Endodermal cell (in vitro differentiated cells): ENCODE measurements at regions not wholly inside any gene's neighbourhood (a gene's known extent, or its start where the extent isn't known, plus 50 kb on each side); places are given as distances from the start of the nearest gene placed in this dataset.

ENCODE experiments used
- DNase-seq: peaks from one replicate; pipeline ENCODE4 v3.0.0-alpha.2; 2017
- H3K27ac ChIP-seq: 2 replicates; pipeline ENCODE4 v1.5.1; 2013; ENCODE audit warnings: mild to moderate bottlenecking, low read depth, low read length, moderate library complexity
- H3K27me3 ChIP-seq: 2 replicates; pipeline ENCODE4 v1.6.1; 2013; ENCODE audit warnings: mild to moderate bottlenecking, low read length, moderate library complexity; ENCODE audit not compliant: insufficient read depth, control insufficient read depth, poor library complexity, severe bottlenecking
- H3K36me3 ChIP-seq: 2 replicates; pipeline ENCODE4 v1.7.0; 2013; ENCODE audit warnings: mild to moderate bottlenecking, low read length, moderate library complexity; ENCODE audit not compliant: control insufficient read depth, insufficient read depth
- H3K4me1 ChIP-seq: one replicate; pipeline ENCODE4 v1.7.0; 2013; ENCODE audit warnings: low read length; ENCODE audit not compliant: control insufficient read depth, insufficient read depth
- H3K4me3 ChIP-seq: 2 replicates; pipeline ENCODE4 v1.5.1; 2013; ENCODE audit warnings: mild to moderate bottlenecking, low read length, moderate library complexity
- H3K9ac ChIP-seq: 2 replicates; pipeline ENCODE4 v1.6.1; 2013; ENCODE audit warnings: mild to moderate bottlenecking, low read length, moderate library complexity; ENCODE audit not compliant: poor library complexity, severe bottlenecking; ENCODE audit errors: extremely low read depth
- H3K9me3 ChIP-seq: 2 replicates; pipeline ENCODE4 v1.6.1; 2013; ENCODE audit warnings: mild to moderate bottlenecking, low read length, moderate library complexity; ENCODE audit not compliant: control insufficient read depth
- H3K27ac Mint-ChIP-seq: 2 replicates; pipeline ENCODE4 v1.8.0; 2020; ENCODE audit warnings: mixed read lengths
- H3K27me3 Mint-ChIP-seq: 2 replicates; pipeline ENCODE4 v1.8.0; 2021; ENCODE audit warnings: mild to moderate bottlenecking, mixed read lengths; ENCODE audit not compliant: insufficient read depth
- H3K36me3 Mint-ChIP-seq: 2 replicates; pipeline ENCODE4 v1.8.0; 2020; ENCODE audit warnings: low read depth, mixed read lengths
- H3K4me1 Mint-ChIP-seq: 2 replicates; pipeline ENCODE4 v1.8.0; 2020; ENCODE audit warnings: mixed read lengths
- H3K4me3 Mint-ChIP-seq: 2 replicates; pipeline ENCODE4 v1.8.0; 2020; ENCODE audit warnings: mild to moderate bottlenecking, moderate library complexity, mixed read lengths
- H3K9me3 Mint-ChIP-seq: 2 replicates; pipeline ENCODE4 v1.8.0; 2020; ENCODE audit warnings: mild to moderate bottlenecking, mixed read lengths
- CTCF ChIP-seq: fragments of 200-600 bp; sonication (generic); conservative IDR thresholded peaks from 2 replicates; pipeline ENCODE4 v1.5.0; 2021; ENCODE audit warnings: antibody characterized with exemption, mild to moderate bottlenecking
- WGBS, 2 experiments: methylation state at CpG; one replicate each; pipeline versions ENCODE4 v1.1.5 to v1.1.7; 2013; ENCODE audit warnings: missing lambda C conversion rate in 2 of 2, mixed read lengths in 1 of 2; ENCODE audit not compliant: insufficient coverage in 1 of 2, insufficient read length in 1 of 2; 5-methylcytosine and 5-hydroxymethylcytosine counted together

- Histone ChIP-seq H3K27ac (no peak overlapping the region), H3K27me3 (peaks cover 86% of the 10 kb centered on the region), H3K36me3 (no peaks in the 10 kb centered on the region), H3K4me1 (no peaks in the 10 kb centered on the region), H3K9ac (no peak overlapping the region), H3K4me3 (no peak overlapping the region), H3K9me3 (no peaks in the 10 kb centered on the region)
- H3K4me1 Mint-ChIP-seq = no peaks in the 10 kb centered on the region
- H3K27me3 Mint-ChIP-seq = peaks cover 64% of the 10 kb centered on the region
- no peak for TF ChIP-seq CTCF
- no peak overlapping the region for H3K27ac Mint-ChIP-seq
- H3K36me3 Mint-ChIP-seq = no peaks in the 10 kb centered on the region
- H3K4me3 Mint-ChIP-seq = no peak overlapping the region
- no peaks in the 10 kb centered on the region for H3K9me3 Mint-ChIP-seq
- no peak for DNase-seq
- 87 to 92% methylated on average over 4 of the region's 4 CpGs for WGBS, 2 experiments
Measured at GRCh38 chr12:114163771-114164170, 197.6 kb upstream of the RBM19 start.

- Histone ChIP-seq H3K4me1 (no peaks in the 10 kb centered on the region), H3K4me3 (no peak overlapping the region), H3K27me3 (peaks cover 85% of the 10 kb centered on the region), H3K9ac (no peak overlapping the region), H3K9me3 (no peaks in the 10 kb centered on the region), H3K36me3 (no peaks in the 10 kb centered on the region), H3K27ac (no peak overlapping the region)
- Mint-ChIP-seq H3K9me3 (no peaks in the 10 kb centered on the region), H3K36me3 (no peaks in the 10 kb centered on the region), H3K4me1 (no peaks in the 10 kb centered on the region), H3K4me3 (no peak overlapping the region), H3K27ac (no peak overlapping the region), H3K27me3 (peaks cover 58% of the 10 kb centered on the region)
- 96 to 100% methylated on average over 3 of the region's 3 CpGs for WGBS, 2 experiments
- no peak for TF ChIP-seq CTCF
- no peak for DNase-seq
Measured at GRCh38 chr12:114160445-114160844, 194.3 kb upstream of the RBM19 start.

GRCh38 chr12:114152890-114153289 lies 186.8 kb upstream of the RBM19 start:
- H3K27ac Mint-ChIP-seq = no peak overlapping the region
- no peak for TF ChIP-seq CTCF
- H3K9ac ChIP-seq = no peak overlapping the region
- no peaks in the 10 kb centered on the region for H3K36me3 ChIP-seq
- H3K27me3 Mint-ChIP-seq = peaks cover 44% of the 10 kb centered on the region
- H3K4me3 Mint-ChIP-seq = no peak overlapping the region
- H3K9me3 ChIP-seq = no peaks in the 10 kb centered on the region
- peak overlapping the region; percentile 54 for H3K4me3 ChIP-seq
- peaks cover 47% of the 10 kb centered on the region for H3K27me3 ChIP-seq
- peaks cover 22% of the 10 kb centered on the region for H3K4me1 Mint-ChIP-seq
- no peak for DNase-seq
- no peaks in the 10 kb centered on the region for H3K36me3 Mint-ChIP-seq
- peaks cover 16% of the 10 kb centered on the region for H3K4me1 ChIP-seq
- 90 to 98% methylated on average over 3 to 4 of the region's 4 CpGs for WGBS, 2 experiments
- H3K9me3 Mint-ChIP-seq = no peaks in the 10 kb centered on the region
- no peak overlapping the region for H3K27ac ChIP-seq
